Upper lobe of left lung (tissue), 4 donors: ENCODE measurements at regions not wholly inside any gene's neighbourhood (a gene's known extent, or its start where the extent isn't known, plus 50 kb on each side); places are given as distances from the start of the nearest gene placed in this dataset.

Experiments
- CTCF ChIP-seq, 6 experiments: fragments of 450-650 bp in 4 of 6; fragments of 200-600 bp in 2 of 6; sonication (generic) in 2 of 6; IDR thresholded peaks; one replicate each; pipeline ENCODE4 v1.5.1; 2016 to 2019; ENCODE audit warnings: antibody characterized with exemption in 6 of 6
- POLR2A ChIP-seq, 4 donors: fragments of 450-650 bp; IDR thresholded peaks; one replicate each; pipeline ENCODE4 v1.5.1; 2016 to 2017; ENCODE audit warnings: antibody characterized with exemption in 4 of 4, mild to moderate bottlenecking in 2 of 4
- POLR2AphosphoS5 ChIP-seq, 2 donors: sonication (generic); formaldehyde crosslinking; IDR thresholded peaks; one replicate each; pipeline ENCODE4 v1.5.1; 2017; ENCODE audit warnings: antibody characterized with exemption in 2 of 2

GRCh38 chr12:75862692-75863471, 168.7 kb downstream of the PHLDA1 start:
- TF ChIP-seq CTCF (IDR thresholded peaks at IDR 0.05): no peak
- TF ChIP-seq POLR2A (IDR thresholded peaks at IDR 0.05): no peak
- TF ChIP-seq POLR2AphosphoS5 (IDR thresholded peaks at IDR 0.05): no peak
